ENCODE measurements at regions not wholly inside any gene's neighbourhood (a gene's known extent, or its start where the extent isn't known, plus 50 kb on each side); places are given as distances from the start of the nearest gene placed in this dataset.

GRCh38 chr5:10056228-10056760 lies 193.4 kb downstream of the ATPSCKMT start:
- no peaks in the 10 kb centered on the region for H3K4me1 Mint-ChIP-seq (ENCODE audit: insufficient read depth, unreplicated experiment)
- no peak overlapping the region for H3K4me3 Mint-ChIP-seq (ENCODE audit: unreplicated experiment)
- no peak for DNase-seq (ENCODE audit: unreplicated experiment)
- no peaks in the 10 kb centered on the region for H3K27me3 Mint-ChIP-seq (ENCODE audit: insufficient read depth, unreplicated experiment)
- CTCF ChIA-PET: no interaction called here
- BruUV-seq (replicated peaks): no TSS peak
- no peaks in the 10 kb centered on the region for H3K36me3 Mint-ChIP-seq (ENCODE audit: insufficient read depth, unreplicated experiment)
- POLR2A ChIA-PET: interaction anchor here (0.6 kb wide), 1 partner anchor 386 kb away, joined by 3 read pairs; no protein-coding TSS in a partner anchor
- H3K27ac Mint-ChIP-seq (ENCODE audit: low read depth, unreplicated experiment): no peak overlapping the region
- TF ChIP-seq, protein P1, sequence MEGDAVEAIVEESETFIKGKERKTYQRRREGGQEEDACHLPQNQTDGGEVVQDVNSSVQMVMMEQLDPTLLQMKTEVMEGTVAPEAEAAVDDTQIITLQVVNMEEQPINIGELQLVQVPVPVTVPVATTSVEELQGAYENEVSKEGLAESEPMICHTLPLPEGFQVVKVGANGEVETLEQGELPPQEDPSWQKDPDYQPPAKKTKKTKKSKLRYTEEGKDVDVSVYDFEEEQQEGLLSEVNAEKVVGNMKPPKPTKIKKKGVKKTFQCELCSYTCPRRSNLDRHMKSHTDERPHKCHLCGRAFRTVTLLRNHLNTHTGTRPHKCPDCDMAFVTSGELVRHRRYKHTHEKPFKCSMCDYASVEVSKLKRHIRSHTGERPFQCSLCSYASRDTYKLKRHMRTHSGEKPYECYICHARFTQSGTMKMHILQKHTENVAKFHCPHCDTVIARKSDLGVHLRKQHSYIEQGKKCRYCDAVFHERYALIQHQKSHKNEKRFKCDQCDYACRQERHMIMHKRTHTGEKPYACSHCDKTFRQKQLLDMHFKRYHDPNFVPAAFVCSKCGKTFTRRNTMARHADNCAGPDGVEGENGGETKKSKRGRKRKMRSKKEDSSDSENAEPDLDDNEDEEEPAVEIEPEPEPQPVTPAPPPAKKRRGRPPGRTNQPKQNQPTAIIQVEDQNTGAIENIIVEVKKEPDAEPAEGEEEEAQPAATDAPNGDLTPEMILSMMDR (IDR thresholded peaks at IDR 0.05; ENCODE audit: unreplicated experiment): no peak
- peaks cover 17% of the 10 kb centered on the region for H3K9me3 Mint-ChIP-seq (ENCODE audit: unreplicated experiment)
- intact Hi-C loops (cut with micrococcal nuclease): no loop called here

DNA sequence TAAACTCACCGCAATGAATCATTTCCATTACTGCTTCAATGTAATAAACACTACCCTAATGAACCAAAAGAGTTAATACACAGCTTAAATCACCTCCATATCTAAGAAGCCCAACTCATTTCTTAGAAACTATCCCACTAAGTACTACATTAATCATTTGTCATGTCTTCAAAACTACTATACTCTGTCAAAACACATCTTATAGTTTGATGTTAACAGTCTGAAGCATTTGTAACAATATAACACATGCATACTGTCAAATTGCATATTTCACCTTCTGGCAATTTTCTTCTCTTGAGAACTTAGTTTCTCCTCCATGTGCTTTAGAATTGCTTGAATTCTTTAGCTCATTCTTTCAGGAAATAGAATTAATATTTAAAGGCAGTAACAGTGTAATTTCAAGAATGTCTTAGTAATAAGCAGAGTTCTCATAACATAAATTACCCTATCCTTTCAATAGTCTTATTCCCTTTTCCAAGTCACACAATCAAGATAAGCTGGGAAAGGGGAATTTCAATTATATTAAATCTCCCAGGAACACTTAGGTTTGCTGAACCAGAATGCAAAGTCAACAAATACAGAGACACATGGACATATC lies 199.7 kb downstream of the ATPSCKMT start:
- TF ChIP-seq, protein P1 (IDR thresholded peaks at IDR 0.05; ENCODE audit: unreplicated experiment): no peak
- Mint-ChIP-seq H3K36me3 (ENCODE audit: insufficient read depth, unreplicated experiment) (no peaks in the 10 kb centered on the region), H3K27ac (ENCODE audit: low read depth, unreplicated experiment) (no peak overlapping the region), H3K4me3 (ENCODE audit: unreplicated experiment) (no peak overlapping the region), H3K4me1 (ENCODE audit: insufficient read depth, unreplicated experiment) (no peaks in the 10 kb centered on the region), H3K9me3 (ENCODE audit: unreplicated experiment) (peaks cover 24% of the 10 kb centered on the region), H3K27me3 (ENCODE audit: insufficient read depth, unreplicated experiment) (no peaks in the 10 kb centered on the region)
- DNase-seq (ENCODE audit: unreplicated experiment): no peak
- intact Hi-C loops (cut with micrococcal nuclease): no loop called here
- BruUV-seq (replicated peaks): no TSS peak
- ChIA-PET POLR2A (no interaction called here), CTCF (interaction anchor here (0.6 kb wide), 1 partner anchor 746 kb away, joined by 3 read pairs; no protein-coding TSS in a partner anchor)

DNA sequence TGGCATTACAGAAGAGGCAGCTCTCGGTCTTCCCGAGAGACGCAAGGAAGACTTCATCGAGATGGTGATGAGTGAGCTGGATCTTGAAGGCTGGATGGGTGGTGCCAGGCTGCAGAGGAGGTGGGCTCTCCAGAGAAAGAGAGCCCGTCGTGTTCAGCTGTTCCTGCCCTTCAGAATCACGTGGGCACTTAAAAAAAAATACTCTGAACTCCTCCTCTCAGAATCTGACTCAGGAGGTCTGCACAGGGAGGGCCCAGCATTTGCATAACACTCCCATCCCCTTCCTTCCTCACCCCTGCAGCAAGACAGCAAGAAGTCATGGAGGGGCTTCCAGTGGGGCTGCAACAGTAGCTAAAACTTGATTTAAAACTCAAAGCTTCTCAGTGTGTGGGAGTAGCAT lies 203.0 kb downstream of the ATPSCKMT start:
- no TSS peak for BruUV-seq (replicated peaks)
- ChIA-PET POLR2A (no interaction called here), CTCF (no interaction called here)
- H3K27me3 Mint-ChIP-seq (ENCODE audit: insufficient read depth, unreplicated experiment): no peaks in the 10 kb centered on the region
- TF ChIP-seq, protein P1 (IDR thresholded peaks at IDR 0.05; ENCODE audit: unreplicated experiment): no peak
- intact Hi-C loops (cut with micrococcal nuclease): no loop called here
- H3K4me1 Mint-ChIP-seq (ENCODE audit: insufficient read depth, unreplicated experiment): no peaks in the 10 kb centered on the region
- no peaks in the 10 kb centered on the region for H3K36me3 Mint-ChIP-seq (ENCODE audit: insufficient read depth, unreplicated experiment)
- DNase-seq (ENCODE audit: unreplicated experiment): no peak
- peaks cover 11% of the 10 kb centered on the region for H3K9me3 Mint-ChIP-seq (ENCODE audit: unreplicated experiment)
- no peak overlapping the region for H3K27ac Mint-ChIP-seq (ENCODE audit: low read depth, unreplicated experiment)
- H3K4me3 Mint-ChIP-seq (ENCODE audit: unreplicated experiment): no peak overlapping the region

DNA sequence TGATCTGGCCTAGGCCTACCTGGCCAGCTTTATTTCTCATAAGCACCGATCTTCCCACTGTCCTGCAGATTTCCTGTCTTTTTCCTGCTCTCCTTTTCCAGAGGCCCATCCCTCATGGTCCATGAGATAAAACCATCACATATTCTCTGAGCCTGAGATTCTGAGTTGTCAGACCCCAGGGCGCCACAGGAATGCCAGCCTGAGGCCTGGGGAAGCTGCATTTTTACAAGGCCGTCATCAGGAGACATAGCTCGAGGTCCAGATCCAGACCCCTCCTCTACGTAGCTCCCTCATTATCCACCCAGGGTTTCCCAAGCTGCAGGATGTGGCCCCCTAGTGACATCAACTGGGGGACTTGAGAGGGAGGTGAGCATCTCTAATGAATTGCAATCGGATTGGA lies 204.3 kb downstream of the ATPSCKMT start:
- BruUV-seq (replicated peaks): no TSS peak
- ChIA-PET CTCF (interaction anchor here (1.6 kb wide), 1 partner anchor 101 kb away, joined by 4 read pairs; no protein-coding TSS in a partner anchor), POLR2A (no interaction called here)
- Mint-ChIP-seq H3K4me3 (ENCODE audit: unreplicated experiment) (no peak overlapping the region), H3K27me3 (ENCODE audit: insufficient read depth, unreplicated experiment) (no peaks in the 10 kb centered on the region), H3K4me1 (ENCODE audit: insufficient read depth, unreplicated experiment) (no peaks in the 10 kb centered on the region), H3K9me3 (ENCODE audit: unreplicated experiment) (no peaks in the 10 kb centered on the region), H3K27ac (ENCODE audit: low read depth, unreplicated experiment) (no peak overlapping the region), H3K36me3 (ENCODE audit: insufficient read depth, unreplicated experiment) (no peaks in the 10 kb centered on the region)
- TF ChIP-seq, protein P1 (IDR thresholded peaks at IDR 0.05; ENCODE audit: unreplicated experiment): no peak
- DNase-seq (ENCODE audit: unreplicated experiment): no peak
- intact Hi-C loops (cut with micrococcal nuclease): no loop called here

Data from MCF 10A (cell line).